HEK293 (cell line): ENCODE measurements at regions not wholly inside any gene's neighbourhood (a gene's known extent, or its start where the extent isn't known, plus 50 kb on each side); places are given as distances from the start of the nearest gene placed in this dataset.

Experiments used
- CTCF ChIP-seq: fragments of 450-650 bp; formaldehyde crosslinking; IDR thresholded peaks from 2 replicates; pipeline ENCODE4 v1.5.1; 2016; ENCODE audit warnings: missing biosample characterization, missing genetic modification characterization
- GLIS1 ChIP-seq: fragments of 450-650 bp; formaldehyde crosslinking; IDR thresholded peaks from 2 replicates; pipeline ENCODE4 v1.5.1; 2016; ENCODE audit warnings: missing biosample characterization, missing genetic modification characterization
- PBX3 ChIP-seq: sonication (generic); formaldehyde crosslinking; IDR thresholded peaks from 2 replicates; pipeline ENCODE4 v1.8.1; 2022; ENCODE audit warnings: mild to moderate bottlenecking, moderate library complexity, missing genetic modification reagents
- ZNF521 ChIP-seq: fragments of 450-650 bp; formaldehyde crosslinking; IDR thresholded peaks from 2 replicates; pipeline ENCODE4 v1.5.1; 2017; ENCODE audit warnings: missing biosample characterization, mild to moderate bottlenecking, missing genetic modification characterization
- ZNF549 ChIP-seq: fragments of 450-650 bp; IDR thresholded peaks from 2 replicates; pipeline ENCODE4 v1.5.1; 2018; ENCODE audit warnings: missing biosample characterization, missing genetic modification characterization, mild to moderate bottlenecking, inconsistent platforms, moderate library complexity
- ZNF561 ChIP-seq: fragments of 450-650 bp; IDR thresholded peaks from 2 replicates; pipeline ENCODE4 v1.5.1; 2018; ENCODE audit warnings: missing biosample characterization, missing genetic modification characterization, borderline replicate concordance

- TF ChIP-seq ZNF561 (tag by site-specific recombination) (no peak), ZNF521 (tag by site-specific recombination) (no peak), PBX3 (CRISPR knock-in tag) (no peak), ZNF549 (tag by site-specific recombination) (no peak), CTCF (tag by site-specific recombination) (no peak), GLIS1 (no peak)
Measured at GRCh38 chr3:127443581-127444375, 146.8 kb downstream of the TPRA1 start.
